ENCODE measurements at regions not wholly inside any gene's neighbourhood (a gene's known extent, or its start where the extent isn't known, plus 50 kb on each side); places are given as distances from the start of the nearest gene placed in this dataset.

DNA sequence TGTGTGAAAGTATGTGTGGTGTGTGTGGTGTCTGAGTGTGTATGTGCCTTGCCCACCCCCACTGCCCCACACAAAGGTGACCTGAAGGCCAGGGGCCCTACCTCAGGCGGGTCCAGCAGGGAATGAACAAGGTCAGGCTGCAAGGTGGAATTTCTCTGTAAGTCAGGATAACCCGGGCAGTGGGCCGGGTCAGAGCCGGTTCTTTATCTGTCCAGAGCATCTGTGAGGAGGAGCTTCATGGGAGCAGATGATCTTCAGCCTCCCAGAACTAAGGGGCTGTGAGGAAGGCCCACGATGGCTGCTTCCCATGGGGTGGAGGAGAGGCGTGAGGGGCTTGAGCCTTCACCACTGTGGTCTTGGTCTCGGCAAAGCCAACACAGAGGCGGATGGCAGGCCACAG is 150.3 kb downstream of the TFCP2L1 start:
- H3K4me2 ChIP-seq (ENCODE audit: control insufficient read depth, insufficient read depth), result no peak overlapping the region
- no peaks in the 10 kb centered on the region for H4K20me1 ChIP-seq (ENCODE audit: control insufficient read depth, insufficient read depth)
- in situ Hi-C loops (cut with MboI) (no loop called here), intact Hi-C loops (cut with micrococcal nuclease; ENCODE audit: unreplicated experiment) (no loop called here)
- ATAC-seq (no peak), DNase-seq (ENCODE audit: low read depth, low spot score) (no peak), FAIRE-seq (no peak)
- no peak overlapping the region for H3K9ac ChIP-seq (ENCODE audit: control insufficient read depth, insufficient read depth, low read length)
- ChIA-PET CTCF (no interaction called here), SMC1A (ENCODE audit: uncharacterized antibody, unreplicated experiment) (no interaction called here), RAD21 (ENCODE audit: unreplicated experiment) (no interaction called here), POLR2A (no interaction called here)
- H3K79me2 ChIP-seq (ENCODE audit: control insufficient read depth, insufficient read depth, low read length), result no peaks in the 10 kb centered on the region
- BruUV-seq (replicated peaks), result no TSS peak
- no peak overlapping the region for H3K27ac ChIP-seq (ENCODE audit: control insufficient read depth, insufficient read depth)
- TF ChIP-seq, protein P1, sequence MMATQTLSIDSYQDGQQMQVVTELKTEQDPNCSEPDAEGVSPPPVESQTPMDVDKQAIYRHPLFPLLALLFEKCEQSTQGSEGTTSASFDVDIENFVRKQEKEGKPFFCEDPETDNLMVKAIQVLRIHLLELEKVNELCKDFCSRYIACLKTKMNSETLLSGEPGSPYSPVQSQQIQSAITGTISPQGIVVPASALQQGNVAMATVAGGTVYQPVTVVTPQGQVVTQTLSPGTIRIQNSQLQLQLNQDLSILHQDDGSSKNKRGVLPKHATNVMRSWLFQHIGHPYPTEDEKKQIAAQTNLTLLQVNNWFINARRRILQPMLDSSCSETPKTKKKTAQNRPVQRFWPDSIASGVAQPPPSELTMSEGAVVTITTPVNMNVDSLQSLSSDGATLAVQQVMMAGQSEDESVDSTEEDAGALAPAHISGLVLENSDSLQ (IDR thresholded peaks at IDR 0.05), result no peak
- no peak for TF ChIP-seq EZH2 (IDR thresholded peaks at IDR 0.05; ENCODE audit: borderline replicate concordance, control insufficient read depth, low read depth, low read length)
- no peak for TF ChIP-seq ETV6 (conservative IDR thresholded peaks at IDR 0.05 in 1 of 2, IDR thresholded peaks at IDR 0.05 in 1 of 2; ENCODE audit: borderline replicate concordance in 1 of 2, low read depth in 1 of 2)
- no peak for TF ChIP-seq CBX3 (IDR thresholded peaks at IDR 0.05; ENCODE audit: borderline replicate concordance, low read depth)
- TF ChIP-seq RCOR1 (conservative IDR thresholded peaks at IDR 0.05; ENCODE audit: low read depth, low read length), result no peak
- TF ChIP-seq GATAD2B (conservative IDR thresholded peaks at IDR 0.05; ENCODE audit: low read depth), result no peak
- TF ChIP-seq STAT1 (conservative IDR thresholded peaks at IDR 0.05), result no peak
- TF ChIP-seq, protein P2, sequence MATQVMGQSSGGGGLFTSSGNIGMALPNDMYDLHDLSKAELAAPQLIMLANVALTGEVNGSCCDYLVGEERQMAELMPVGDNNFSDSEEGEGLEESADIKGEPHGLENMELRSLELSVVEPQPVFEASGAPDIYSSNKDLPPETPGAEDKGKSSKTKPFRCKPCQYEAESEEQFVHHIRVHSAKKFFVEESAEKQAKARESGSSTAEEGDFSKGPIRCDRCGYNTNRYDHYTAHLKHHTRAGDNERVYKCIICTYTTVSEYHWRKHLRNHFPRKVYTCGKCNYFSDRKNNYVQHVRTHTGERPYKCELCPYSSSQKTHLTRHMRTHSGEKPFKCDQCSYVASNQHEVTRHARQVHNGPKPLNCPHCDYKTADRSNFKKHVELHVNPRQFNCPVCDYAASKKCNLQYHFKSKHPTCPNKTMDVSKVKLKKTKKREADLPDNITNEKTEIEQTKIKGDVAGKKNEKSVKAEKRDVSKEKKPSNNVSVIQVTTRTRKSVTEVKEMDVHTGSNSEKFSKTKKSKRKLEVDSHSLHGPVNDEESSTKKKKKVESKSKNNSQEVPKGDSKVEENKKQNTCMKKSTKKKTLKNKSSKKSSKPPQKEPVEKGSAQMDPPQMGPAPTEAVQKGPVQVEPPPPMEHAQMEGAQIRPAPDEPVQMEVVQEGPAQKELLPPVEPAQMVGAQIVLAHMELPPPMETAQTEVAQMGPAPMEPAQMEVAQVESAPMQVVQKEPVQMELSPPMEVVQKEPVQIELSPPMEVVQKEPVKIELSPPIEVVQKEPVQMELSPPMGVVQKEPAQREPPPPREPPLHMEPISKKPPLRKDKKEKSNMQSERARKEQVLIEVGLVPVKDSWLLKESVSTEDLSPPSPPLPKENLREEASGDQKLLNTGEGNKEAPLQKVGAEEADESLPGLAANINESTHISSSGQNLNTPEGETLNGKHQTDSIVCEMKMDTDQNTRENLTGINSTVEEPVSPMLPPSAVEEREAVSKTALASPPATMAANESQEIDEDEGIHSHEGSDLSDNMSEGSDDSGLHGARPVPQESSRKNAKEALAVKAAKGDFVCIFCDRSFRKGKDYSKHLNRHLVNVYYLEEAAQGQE (IDR thresholded peaks at IDR 0.05; ENCODE audit: low read depth, low read length), result no peak
- TF ChIP-seq BHLHE40 (IDR thresholded peaks at IDR 0.05; ENCODE audit: borderline replicate concordance in 1 of 2, low read depth in 2 of 2, low read length in 1 of 2), result no peak
- TF ChIP-seq, protein P3, sequence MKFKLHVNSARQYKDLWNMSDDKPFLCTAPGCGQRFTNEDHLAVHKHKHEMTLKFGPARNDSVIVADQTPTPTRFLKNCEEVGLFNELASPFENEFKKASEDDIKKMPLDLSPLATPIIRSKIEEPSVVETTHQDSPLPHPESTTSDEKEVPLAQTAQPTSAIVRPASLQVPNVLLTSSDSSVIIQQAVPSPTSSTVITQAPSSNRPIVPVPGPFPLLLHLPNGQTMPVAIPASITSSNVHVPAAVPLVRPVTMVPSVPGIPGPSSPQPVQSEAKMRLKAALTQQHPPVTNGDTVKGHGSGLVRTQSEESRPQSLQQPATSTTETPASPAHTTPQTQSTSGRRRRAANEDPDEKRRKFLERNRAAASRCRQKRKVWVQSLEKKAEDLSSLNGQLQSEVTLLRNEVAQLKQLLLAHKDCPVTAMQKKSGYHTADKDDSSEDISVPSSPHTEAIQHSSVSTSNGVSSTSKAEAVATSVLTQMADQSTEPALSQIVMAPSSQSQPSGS (IDR thresholded peaks at IDR 0.05; ENCODE audit: low read length), result no peak
- no peak for TF ChIP-seq TCF3 (IDR thresholded peaks at IDR 0.05; ENCODE audit: borderline replicate concordance, insufficient read depth, low read depth, low read length)
- no peak for TF ChIP-seq SP1 (IDR thresholded peaks at IDR 0.05; ENCODE audit: low read depth, low read length)
- no peak for TF ChIP-seq SPI1 (IDR thresholded peaks at IDR 0.05; ENCODE audit: borderline replicate concordance, insufficient read depth, low read depth, low read length)
- TF ChIP-seq, protein P4, sequence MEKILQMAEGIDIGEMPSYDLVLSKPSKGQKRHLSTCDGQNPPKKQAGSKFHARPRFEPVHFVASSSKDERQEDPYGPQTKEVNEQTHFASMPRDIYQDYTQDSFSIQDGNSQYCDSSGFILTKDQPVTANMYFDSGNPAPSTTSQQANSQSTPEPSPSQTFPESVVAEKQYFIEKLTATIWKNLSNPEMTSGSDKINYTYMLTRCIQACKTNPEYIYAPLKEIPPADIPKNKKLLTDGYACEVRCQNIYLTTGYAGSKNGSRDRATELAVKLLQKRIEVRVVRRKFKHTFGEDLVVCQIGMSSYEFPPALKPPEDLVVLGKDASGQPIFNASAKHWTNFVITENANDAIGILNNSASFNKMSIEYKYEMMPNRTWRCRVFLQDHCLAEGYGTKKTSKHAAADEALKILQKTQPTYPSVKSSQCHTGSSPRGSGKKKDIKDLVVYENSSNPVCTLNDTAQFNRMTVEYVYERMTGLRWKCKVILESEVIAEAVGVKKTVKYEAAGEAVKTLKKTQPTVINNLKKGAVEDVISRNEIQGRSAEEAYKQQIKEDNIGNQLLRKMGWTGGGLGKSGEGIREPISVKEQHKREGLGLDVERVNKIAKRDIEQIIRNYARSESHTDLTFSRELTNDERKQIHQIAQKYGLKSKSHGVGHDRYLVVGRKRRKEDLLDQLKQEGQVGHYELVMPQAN (conservative IDR thresholded peaks at IDR 0.05), result no peak
- TF ChIP-seq SMAD1 (IDR thresholded peaks at IDR 0.05; ENCODE audit: low read depth, partially characterized antibody), result no peak
- no peak for TF ChIP-seq PML (IDR thresholded peaks at IDR 0.05; ENCODE audit: low read length)
- H3K27me3 ChIP-seq (replicated peaks in 1 of 2; ENCODE audit: control insufficient read depth in 2 of 2, insufficient read depth in 2 of 2, low read length in 1 of 2), result no peaks in the 10 kb centered on the region
- H3K36me3 ChIP-seq (ENCODE audit: control insufficient read depth in 2 of 2, insufficient read depth in 2 of 2, low read length in 1 of 2), result no peaks in the 10 kb centered on the region
- H2AFZ ChIP-seq (ENCODE audit: control insufficient read depth, low read depth, low read length), result no peak overlapping the region
- 36% methylated on average over 8 of the region's 8 CpGs for WGBS (ENCODE audit: insufficient coverage, insufficient replicate concordance, low lambda C conversion rate, missing lambda C conversion rate)
- no peaks in the 10 kb centered on the region for H3K9me3 ChIP-seq (replicated peaks; ENCODE audit: control insufficient read depth, insufficient read depth, low read length)
- H3K4me1 ChIP-seq (ENCODE audit: control insufficient read depth, insufficient read depth, low read length), result no peaks in the 10 kb centered on the region
- no peak overlapping the region for H3K4me3 ChIP-seq
